Stimulated activated CD4-positive, alpha-beta T cell treated with anti-CD3 and anti-CD28 coated beads, Interleukin-1b, Interleukin-23, amount 100 ng/mL, for 48 hours (primary cell): ENCODE measurements at regions not wholly inside any gene's neighbourhood (a gene's known extent, or its start where the extent isn't known, plus 50 kb on each side); places are given as distances from the start of the nearest gene placed in this dataset.
"Not testable (repeated sequence)": the region's sequence is repeated elsewhere in the genome, so short reads cannot be mapped to it uniquely, and the experiment has no call there.

ENCODE experiments used
- DNase-seq: peaks from one replicate; pipeline ENCODE4 v3.0.0-alpha.2; 2020

DNA sequence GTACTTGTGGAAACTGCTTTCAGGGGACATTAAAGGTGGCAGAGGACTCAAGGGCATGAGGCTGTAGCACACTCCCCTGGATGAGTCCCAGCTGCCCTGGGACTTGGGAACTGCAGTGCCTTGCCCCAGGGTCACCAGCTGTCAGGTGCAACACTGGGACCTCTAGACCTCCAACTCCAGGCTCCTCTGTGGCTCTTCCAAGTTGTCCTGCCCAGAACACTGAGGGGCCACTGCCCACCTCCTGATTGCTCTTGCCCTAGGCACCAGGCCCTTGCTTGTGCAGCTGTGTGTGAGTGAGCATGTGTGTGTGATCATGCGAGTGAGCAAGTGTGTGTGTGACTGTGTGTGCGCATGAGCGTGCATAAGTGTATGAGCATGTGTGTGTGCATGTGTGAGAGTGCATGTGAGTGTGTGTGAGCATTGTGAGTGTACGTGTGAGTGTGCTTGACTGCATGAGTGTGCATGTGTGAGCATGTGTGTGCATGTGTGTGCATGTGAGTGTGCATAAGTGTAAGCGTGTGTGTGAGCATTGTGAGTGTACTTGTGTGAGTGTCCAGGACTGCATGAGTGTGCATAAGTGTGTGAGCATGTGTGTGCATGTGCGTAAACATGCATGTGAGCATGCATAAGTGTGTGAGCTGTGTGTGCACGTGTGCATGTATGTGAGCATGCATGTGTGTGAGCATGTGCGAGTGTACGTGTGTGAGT is 301.5 kb downstream of the NDUFA10 start:
- no peak for DNase-seq

GRCh38 chr2:239722760-239723470 is 302.2 kb downstream of the NDUFA10 start:
- DNase-seq = no peak

GRCh38 chr2:239721991-239722759 is 303.0 kb downstream of the NDUFA10 start:
- DNase-seq = no peak

DNA sequence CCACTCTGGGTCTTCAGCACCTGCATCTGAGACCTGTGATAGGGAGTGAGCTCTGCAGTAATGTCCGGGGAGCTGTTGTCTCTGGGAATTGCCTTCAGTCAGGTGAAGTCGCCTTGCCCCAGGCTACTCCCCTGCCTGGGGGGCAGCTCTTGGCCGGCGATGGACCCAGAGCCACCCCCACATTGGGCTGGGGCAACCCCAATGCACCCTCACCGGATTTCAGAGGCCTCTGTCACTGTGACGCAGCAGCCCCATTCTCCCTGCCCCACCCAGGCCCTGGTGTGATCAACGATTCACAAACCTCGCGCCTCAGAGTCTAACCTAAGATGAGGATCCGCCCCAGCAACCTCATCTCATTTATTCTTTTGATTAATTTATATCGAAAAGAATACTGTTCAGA is 303.6 kb downstream of the NDUFA10 start:
- DNase-seq = no peak

DNA sequence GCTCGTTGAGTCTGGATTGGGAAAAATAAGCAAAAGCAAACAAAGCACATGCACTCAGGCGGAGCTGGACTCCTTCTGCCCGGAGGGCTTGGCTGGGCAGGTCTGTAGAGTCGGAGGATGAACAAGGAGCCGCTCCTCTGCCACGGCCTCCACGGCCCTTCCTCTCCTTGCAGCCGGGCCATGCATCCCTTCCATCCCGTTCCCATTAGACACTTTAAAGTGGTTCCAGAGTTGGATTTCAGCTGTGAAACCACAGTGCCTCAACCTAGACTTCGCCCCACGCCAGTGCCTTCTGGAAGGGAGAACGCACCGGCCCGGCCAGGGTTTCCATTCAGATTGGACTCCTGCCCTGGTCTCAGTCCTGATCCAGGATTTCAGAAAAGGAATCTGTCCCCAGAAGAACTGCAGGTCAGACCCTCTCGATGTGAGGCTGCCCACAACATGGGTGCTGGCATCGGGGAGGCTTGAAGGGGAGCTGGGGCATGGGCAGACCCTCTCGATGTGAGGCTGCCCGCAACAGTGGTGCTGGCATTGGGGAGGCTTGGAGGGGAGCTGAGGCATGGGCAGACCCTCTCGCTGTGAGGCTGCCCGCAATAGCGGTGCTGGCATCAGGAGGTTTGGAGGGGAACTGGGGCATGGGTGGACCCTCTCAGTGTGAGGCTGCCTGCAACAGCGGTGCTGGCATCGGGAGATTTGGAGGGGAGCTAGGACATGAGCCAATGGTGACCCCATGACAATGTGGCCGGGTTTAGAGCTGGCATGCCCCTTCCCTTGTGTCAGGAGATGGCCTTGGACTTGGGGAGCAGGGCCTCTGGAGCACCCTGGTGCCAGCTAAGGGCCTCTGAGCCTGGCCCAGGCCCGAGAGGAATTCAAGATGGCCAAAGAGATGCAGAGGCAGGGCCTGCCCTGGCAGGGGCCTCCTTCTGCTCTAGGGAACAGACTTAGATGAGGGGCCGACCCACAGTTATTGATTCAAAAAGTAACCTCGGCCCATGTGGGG is 304.5 kb downstream of the NDUFA10 start:
- no peak for DNase-seq

GRCh38 chr2:239719791-239720360 is 305.3 kb downstream of the NDUFA10 start:
- no peak for DNase-seq

- DNase-seq = not testable (repeated sequence)
Measured at GRCh38 chr2:239718991-239719390, 306.2 kb downstream of the NDUFA10 start.

- DNase-seq = no peak
Measured at GRCh38 chr2:239717706-239718105, 307.4 kb downstream of the NDUFA10 start.

- no peak for DNase-seq
Measured at GRCh38 chr2:239717319-239717675, 307.8 kb downstream of the NDUFA10 start.

- no peak for DNase-seq
Measured at GRCh38 chr2:239716536-239717318, 308.4 kb downstream of the NDUFA10 start.

DNA sequence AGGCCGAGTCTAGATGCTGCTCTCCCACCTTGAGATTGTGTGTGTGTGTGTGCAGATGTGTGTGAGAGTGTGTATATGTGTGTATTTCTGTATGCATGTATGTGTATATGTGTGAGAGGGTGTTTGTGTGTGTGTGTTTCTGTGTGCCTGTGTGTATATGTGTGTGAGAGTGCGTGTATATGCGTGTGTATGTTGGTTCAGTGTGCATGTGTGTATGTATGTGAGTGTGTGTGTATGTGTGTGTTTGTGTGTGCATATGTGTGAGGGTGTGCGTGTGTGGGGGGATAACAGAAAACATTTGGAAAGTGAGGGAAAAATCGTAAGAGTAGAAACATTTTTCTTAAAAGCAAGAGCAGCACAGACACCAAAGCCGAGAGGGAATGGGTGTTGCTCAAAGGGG is 309.1 kb downstream of the NDUFA10 start:
- DNase-seq = no peak

DNA sequence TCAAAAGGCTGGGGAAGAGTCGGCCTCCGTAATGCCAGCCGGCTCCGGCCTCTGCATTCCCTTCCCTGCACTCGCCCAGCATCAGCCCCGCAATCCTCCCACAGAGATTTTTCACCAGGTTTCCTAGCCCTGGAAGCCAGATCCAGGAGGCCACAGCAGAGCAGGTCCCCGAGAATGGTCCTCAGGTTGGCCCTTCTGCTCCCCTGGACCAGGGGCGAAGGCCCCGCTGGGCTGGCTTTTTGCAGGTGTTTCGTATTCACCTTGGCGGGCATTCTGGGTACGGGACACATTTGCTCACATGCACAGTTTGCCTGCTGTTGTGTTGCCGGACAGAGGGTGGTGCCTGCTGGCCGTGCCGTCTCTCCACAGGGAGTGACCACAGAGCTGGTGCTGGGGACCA is 309.5 kb downstream of the NDUFA10 start:
- DNase-seq = no peak

GRCh38 chr2:239715202-239715601 is 309.9 kb downstream of the NDUFA10 start:
- DNase-seq = no peak

GRCh38 chr2:239714116-239714515 is 311.0 kb downstream of the NDUFA10 start:
- no peak for DNase-seq

DNA sequence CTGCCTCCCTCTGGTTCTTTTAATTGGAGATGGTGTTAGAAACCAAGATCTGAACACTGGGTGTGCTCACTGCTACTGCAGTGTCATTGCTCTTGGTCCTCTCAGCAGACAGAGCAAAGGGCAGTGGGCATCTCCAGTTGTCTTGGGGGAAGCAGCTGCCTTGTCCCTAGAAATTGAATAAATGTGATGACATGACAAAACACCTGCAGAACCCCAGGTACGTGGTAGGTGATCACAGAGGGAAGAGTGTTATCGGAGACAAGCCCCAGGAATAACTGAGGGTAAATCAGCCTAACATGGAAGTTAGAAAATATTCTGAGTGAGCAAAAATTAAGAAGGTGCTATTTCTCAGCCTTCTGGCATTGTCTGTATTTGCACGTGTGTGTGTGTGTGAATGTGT is 311.9 kb upstream of the HDAC4 start:
- DNase-seq = no peak

GRCh38 chr2:239711911-239712570 is 311.2 kb upstream of the HDAC4 start:
- no peak for DNase-seq

DNA sequence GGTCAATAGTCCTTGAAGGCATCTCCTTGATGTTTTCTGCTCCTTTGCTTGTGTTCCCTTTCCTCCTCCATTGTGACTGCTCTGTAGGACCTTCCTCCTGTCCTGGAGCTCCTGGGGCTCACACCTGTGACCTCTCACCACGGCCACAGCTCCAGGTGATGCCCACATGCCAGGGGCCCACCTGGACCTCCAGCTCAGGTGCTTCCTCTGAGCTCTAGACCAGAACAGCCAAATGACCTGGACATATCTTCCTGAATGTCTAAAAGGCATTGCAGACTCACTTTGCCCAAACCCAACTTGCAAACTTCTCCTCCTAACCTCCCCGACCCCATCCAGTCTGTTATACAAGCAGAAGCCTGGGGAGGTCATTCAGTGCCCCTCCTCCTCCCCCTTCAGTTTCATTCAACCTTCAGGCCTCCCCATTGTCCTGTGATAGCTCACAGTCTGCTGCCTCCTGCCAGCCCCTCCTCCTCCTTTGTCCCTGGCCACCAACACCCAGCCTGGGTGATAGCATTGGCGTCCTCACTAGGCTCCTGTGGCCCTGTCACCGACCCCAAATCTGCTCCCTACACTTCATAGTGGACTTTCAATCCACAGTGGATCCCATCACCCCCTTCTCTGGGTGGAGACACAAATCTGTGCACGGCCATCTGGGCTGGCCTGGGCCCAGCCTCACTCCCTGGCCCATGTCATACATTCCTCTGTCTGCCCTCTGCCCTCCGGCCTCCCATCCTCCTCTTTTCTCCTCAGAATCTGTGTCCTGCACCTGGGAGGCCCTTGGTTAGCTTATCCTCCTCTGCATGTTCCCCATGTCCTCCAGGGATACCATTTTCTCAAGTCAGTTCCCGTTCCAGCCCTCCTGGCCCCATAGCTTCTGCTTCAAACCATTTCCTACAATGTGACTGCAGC is 310.4 kb upstream of the HDAC4 start:
- no peak for DNase-seq

GRCh38 chr2:239706367-239706766 is 305.5 kb upstream of the HDAC4 start:
- no peak for DNase-seq

DNA sequence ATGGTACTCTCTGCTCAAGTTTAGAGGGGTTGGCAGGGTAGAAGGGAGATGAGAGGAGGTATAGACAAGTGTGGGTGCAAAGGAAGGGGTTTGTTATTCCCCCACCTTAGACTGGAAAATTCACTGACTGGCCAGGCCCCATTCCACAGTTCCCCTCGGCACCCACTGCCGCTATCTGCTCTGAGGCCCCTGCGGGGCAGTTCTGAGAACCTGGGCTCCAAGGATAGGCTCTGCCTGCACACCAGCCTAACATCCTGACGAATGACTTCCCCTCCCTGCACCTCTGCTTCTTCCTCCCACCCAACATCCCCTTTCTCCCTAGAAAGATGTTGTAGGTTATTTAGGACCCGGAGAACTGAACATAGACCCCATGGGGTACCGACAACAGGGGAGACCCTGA is 303.9 kb upstream of the HDAC4 start:
- no peak for DNase-seq

- DNase-seq = no peak
Measured at GRCh38 chr2:239703834-239704233, 303.0 kb upstream of the HDAC4 start.
